ENCODE measurements at regions not wholly inside any gene's neighbourhood (a gene's known extent, or its start where the extent isn't known, plus 50 kb on each side); places are given as distances from the start of the nearest gene placed in this dataset.

GRCh38 chr5:67407979-67408378 is 211.4 kb upstream of the CD180 start:
- TF ChIP-seq, protein P1, sequence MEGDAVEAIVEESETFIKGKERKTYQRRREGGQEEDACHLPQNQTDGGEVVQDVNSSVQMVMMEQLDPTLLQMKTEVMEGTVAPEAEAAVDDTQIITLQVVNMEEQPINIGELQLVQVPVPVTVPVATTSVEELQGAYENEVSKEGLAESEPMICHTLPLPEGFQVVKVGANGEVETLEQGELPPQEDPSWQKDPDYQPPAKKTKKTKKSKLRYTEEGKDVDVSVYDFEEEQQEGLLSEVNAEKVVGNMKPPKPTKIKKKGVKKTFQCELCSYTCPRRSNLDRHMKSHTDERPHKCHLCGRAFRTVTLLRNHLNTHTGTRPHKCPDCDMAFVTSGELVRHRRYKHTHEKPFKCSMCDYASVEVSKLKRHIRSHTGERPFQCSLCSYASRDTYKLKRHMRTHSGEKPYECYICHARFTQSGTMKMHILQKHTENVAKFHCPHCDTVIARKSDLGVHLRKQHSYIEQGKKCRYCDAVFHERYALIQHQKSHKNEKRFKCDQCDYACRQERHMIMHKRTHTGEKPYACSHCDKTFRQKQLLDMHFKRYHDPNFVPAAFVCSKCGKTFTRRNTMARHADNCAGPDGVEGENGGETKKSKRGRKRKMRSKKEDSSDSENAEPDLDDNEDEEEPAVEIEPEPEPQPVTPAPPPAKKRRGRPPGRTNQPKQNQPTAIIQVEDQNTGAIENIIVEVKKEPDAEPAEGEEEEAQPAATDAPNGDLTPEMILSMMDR (IDR thresholded peaks at IDR 0.05), result no peak
- no peak for TF ChIP-seq POLR2A (IDR thresholded peaks at IDR 0.05)

Data from uterus (tissue), 2 donors.